ENCODE measurements at regions not wholly inside any gene's neighbourhood (a gene's known extent, or its start where the extent isn't known, plus 50 kb on each side); places are given as distances from the start of the nearest gene placed in this dataset.

DNA sequence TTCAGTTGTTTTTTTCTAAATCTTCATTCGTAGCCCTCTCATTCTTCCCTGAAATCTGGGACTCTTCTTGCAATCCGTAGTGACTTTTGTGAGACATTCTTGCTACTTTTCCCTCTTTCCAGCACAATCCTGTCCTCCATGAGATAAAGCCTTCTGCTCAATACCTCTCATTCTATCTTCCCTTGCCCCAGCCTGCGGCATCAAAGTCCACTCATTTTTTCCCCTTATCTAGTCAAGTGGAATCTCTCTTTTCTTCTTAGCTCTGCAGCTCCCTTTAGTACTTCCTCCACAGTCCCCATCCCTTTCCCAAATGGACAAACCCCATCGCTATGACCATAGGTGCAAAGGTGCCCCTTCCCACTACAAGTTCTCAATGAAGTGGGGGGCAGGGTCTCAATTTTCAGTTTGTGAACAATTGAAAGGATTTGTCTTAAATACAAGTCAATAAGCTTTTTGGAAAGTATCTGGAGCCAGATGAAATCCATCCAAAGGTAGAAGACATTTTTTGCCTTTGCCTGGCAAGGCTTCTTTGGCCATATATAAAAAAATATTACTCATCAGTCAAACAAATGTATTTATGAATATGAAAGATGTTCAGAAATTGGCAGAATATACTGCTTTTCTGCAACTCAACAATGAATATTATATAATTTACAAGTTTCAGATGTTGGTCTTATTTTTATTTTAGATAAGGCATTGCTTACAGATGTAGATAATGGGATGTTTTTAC, 179.4 kb downstream of the SNAPC1 start:
- no peak for DNase-seq (ENCODE audit: low read depth, low spot score)

DNA sequence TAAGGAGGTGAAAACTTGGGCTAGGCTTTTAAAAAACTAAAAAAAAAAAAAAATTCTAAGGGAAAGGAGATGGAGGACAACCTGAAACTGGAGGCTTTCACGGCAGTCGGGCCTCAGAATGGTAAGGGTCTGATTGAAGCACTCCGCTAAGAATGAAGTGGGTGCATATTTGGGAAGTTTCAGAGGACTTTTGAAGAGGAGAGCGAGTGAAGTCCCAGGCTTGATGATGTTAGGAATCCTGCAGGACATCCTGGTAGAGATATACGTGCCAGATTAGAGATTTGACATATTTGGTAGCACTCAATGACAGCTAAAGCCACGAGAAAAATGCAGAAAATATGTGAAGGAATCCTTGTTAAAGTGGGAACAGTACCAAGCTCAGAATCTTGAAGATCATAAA, 186.2 kb downstream of the SNAPC1 start:
- DNase-seq (ENCODE audit: low read depth, low spot score), result no peak

DNA sequence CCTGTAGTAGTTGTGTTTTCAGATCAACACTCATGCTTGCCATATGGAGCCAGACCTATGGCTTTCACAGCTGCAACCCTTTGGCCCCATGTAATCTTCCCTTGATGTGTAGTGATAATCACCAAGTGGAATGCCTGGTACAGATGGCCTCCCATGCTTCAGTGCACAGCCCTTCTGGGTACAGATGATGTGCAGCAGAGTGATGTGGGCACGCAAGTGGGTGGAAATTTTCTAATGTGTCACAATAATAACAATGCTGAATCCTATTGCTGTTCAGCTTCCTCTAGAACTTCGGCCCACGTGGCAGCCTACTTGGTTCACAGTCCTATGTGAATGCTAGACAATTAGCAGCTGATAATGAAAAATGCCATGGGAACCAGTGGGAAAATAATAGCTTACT, 188.1 kb downstream of the SNAPC1 start:
- DNase-seq (ENCODE audit: low read depth, low spot score), result no peak

DNA sequence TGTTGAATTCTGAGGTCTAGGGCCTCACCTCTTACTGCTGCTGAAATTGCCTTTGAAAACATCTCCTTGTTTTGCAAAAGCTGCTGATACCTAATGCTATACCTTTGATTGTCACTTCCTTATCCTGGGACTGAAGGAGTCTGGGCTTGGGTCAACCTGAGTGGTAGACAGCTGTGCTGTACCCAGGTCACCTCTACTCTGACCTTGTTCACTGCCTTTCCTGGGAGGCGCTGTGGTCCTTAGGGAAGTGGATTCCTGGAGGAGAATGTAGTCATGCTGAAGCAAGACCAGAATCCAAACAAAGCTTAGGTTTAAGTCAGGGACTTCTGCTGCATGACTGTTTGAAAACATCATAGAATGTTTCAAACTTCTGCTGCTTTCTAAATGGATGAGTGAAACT, 191.4 kb downstream of the SNAPC1 start:
- DNase-seq (ENCODE audit: low read depth, low spot score), result no peak

DNA sequence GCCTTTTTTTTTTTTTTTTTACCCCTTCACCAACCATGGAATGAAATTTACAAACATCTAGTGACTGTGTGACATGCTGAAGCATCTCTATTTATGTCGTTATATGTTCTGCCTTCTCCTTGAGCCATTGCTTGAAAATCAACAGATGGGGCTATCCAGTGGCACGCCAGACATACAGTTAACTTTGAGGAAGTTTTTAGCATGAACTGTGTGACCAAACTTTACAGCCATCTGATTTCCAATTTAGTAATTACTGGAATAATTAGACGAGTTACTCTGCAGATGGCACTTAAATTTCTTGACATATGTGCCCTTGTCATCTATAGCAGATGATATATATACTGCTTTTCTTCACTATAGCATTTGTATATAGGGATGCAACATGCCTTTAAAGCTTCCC, 192.1 kb downstream of the SNAPC1 start:
- no peak for DNase-seq (ENCODE audit: low read depth, low spot score)

DNA sequence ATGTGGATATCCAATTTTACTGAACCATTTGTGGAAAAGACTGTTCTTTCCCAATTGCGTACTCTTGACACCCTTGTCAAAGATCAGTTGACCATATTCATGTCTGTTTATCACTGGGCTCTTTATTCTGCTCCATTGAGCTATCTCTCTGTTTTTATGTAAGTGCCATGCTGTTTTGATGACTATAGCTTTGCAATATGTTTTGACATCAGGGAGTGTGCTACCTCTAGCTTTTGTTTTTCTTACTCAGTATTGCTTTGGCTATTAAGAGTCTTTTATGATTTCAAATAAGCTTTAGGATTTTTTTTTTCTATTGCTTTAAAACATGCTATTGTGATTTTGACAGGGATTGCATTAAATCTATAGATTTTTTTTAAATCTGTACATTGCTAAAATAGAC, 194.3 kb downstream of the SNAPC1 start:
- no peak for DNase-seq (ENCODE audit: low read depth, low spot score)

DNA sequence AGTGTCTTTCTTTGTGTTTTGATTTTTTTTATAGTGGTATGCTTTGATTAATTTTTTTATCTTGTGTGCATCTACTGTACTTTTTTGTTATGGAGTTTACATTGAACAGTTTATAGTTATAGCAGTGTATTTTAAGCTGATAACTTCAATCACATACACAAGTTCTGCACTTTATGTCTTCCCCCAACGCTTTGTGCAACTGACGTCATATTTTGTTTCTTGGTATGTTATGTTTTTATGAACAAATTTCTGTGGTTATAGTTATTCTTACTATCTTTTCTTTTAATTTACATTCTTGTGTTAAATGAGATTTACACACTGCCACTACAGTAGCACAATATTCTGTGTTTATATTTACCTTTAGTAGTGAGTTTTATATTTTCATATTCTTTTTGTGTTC, 197.1 kb downstream of the SNAPC1 start:
- DNase-seq (ENCODE audit: low read depth, low spot score), result no peak

DNA sequence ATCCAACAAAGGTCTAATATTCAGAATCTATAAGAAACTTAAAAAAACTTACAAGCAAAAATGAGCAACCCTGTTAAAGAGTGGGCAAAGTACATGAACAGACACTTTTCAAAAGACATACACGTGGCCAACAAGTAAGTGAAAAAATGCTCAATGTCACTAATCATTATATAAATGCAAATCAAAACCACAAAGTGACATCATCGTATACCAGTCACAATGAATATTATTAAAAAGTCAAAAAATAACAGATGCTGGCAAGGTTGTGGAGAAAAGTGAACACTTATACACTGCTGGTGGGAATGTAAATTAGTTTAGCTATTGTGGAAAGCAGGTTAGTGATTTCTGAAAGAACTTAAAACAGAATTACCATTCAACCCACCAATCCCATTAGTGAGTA, 199.1 kb downstream of the SNAPC1 start:
- no peak for DNase-seq (ENCODE audit: low read depth, low spot score)

DNA sequence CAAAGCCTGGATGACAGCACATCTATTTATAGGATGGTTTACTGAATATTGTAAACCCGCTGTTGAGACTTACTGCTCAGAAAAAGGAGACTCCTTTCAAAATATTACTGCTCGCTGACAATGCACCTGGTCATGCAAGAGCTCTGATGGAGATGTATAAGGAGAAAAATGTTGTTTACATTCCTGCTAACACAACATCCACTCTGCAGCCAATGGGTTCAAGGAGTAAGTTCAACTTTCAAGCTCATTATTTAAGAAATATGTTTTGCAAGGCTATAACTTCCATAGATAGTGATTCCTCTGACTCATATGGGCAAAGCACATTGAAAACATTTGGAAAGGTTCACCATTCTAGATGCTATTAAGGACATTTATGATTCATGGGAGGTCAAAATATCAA, 201.7 kb downstream of the SNAPC1 start:
- no peak for DNase-seq (ENCODE audit: low read depth, low spot score)

DNA sequence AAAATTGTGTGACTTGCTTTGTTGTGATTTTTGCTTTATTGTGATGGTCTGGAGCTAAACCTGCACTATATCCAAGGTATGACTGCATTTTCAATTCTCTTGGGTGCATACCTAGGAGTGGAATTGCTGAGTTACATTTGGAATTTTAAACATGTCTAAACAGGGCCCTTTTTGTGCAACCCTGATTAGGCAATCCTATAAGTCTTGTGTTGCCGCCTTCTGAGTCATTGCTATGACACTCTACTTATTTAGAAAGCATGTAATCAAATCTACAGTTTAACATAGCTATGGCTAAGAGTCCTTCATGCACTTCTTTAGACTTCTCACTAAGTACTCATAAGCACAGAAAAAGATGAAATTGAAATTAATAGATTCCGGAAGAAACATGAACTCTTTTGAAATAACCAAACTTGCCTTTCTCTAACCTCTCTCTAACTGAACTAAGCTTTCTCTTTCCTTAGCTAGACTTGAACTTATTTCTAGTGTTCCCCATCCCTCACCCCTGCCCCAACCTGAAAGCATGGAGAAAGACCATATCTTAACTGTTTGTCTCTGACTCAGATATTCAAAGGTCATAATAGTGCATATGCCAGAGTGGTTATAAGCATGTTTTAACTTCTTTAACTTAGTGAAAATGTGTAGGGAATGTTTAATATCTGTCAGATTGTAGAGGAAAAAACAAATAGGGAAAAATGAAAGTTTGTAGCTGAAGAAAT, 203.0 kb downstream of the SNAPC1 start:
- DNase-seq (ENCODE audit: low read depth, low spot score), result no peak

DNA sequence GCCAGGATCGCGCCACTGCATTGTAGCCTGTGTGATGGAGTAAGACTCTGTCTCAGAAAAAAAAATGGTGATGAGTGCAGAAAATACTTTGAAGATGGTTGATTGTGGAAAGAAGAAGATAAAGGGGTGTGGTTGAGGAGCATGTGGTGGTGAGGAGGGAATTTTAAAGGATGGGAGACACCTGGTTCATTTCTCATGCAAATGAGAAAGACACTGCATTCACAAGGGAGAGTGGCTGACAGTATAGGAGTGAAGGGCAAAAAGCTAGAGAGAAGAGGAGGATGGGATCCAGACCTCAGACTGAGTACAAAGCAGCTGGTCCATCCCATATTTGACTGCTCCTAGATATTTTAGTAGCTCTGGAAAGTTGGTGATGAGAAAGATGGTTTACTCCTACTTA, 206.0 kb downstream of the SNAPC1 start:
- no peak for DNase-seq (ENCODE audit: low read depth, low spot score)

DNA sequence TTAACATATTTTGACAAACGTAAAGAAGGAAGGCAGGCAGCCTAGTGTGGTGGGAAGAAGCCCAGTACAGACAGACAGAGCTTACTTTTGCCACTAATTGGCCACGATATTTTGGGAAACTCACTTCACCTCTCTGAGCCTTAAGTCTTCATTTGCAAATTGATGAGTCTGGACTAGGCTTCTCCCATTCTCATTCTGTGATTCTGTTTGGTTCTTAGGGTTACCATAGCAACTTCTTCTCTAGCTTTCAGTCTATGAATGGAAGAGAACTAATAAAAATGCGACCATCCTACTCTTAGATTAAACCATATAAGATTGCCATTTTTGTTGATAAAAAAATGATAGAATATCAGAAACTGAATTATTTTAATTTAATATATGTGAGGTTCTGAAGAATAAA, 210.5 kb downstream of the SNAPC1 start:
- DNase-seq (ENCODE audit: low read depth, low spot score), result no peak

DNA sequence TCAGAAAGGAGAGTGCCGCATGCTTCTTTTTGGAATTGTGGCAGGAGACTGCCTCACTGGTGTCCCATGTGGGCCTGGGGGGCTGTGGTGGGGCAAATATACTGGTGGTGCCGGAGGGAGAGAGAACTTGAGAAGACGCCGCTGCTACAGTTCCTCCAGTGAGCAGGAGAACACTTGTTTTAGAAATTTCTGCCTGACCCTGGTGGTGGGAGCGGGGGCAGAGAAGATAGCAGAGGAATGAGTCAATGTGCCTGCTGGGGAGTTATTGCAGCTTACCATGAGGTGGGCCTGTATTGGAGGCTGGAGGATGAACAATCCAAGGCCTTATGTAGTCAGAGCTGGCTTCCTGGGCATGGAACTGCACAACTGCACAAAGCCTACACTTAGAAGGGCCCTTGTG, 211.8 kb downstream of the SNAPC1 start:
- DNase-seq (ENCODE audit: low read depth, low spot score), result no peak

DNA sequence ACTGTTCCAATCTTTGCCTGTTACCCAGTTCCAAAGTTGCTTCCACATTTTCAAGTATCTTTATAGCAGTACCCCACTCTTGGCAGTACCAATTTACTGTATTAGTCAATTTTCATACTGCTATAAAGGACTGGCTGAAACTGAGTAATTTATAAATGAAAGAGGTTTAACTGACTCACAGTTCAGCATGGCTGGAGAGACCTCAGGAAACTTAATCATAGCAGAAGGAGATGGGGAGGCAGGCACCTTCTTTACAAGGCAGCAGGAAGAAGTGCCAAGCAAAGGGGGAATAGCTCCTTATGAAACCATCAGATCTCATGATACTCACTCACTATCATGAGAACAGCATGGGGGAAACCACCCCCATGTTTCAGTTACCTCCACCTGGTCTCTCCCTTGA, 215.0 kb downstream of the SNAPC1 start:
- no peak for DNase-seq (ENCODE audit: low read depth, low spot score)

DNA sequence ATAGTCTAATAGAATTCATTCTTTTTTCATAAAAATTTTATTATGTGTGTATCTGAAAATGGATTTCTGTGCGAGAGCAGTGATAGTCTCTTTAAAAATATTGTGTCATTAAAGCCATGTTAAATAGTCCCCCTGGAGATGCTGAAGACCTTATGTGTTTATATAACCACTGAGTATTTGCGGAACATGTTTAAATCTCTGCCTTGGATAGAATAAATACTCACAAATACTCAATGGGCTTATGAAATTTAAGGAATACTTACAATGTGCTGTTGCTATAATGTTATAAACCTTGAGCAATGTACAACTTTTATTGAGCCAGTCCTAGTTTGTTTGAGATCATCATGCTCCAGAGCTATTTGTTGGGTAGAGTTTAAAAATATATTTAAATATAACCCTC, 226.0 kb downstream of the SNAPC1 start:
- no peak for DNase-seq (ENCODE audit: low read depth, low spot score)

DNA sequence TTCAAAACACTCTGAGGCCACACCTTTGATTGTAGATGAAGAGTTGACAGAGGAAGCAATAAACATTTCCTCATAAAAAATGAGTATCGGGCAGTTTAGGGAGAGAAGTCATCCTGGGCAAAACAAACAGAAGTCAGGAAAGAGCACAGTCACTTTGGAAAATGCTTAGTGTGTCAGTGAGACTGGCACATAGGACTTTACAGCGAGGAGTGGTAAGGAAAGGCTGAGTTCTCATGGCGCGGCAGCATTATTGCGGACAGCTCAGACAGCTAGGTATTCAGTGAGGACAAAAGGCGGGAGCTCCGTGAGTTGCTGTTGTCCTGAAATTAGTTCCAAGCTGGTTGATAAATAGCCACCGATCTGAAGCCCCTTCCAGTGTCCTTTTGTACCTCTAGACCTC, 229.9 kb downstream of the SNAPC1 start:
- DNase-seq (ENCODE audit: low read depth, low spot score), result no peak

DNA sequence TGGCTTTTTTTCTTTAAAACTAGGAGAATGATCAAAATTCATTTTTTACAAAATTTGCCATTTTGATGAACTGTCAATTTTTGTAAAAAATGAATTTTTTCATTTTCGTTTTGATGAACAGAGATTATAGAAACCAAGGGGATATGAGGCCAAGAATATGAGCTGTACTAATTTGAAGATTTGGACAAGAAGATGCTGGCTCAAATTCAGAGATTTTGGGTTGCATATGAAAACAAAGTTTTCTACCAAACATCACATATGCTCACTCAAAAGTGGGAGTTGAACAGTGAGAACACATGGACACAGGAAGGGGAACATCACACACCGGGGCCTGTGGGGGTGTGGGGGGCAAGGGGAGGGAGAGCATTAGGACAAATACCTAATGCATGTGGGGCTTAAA, 230.7 kb downstream of the SNAPC1 start:
- no peak for DNase-seq (ENCODE audit: low read depth, low spot score)

DNA sequence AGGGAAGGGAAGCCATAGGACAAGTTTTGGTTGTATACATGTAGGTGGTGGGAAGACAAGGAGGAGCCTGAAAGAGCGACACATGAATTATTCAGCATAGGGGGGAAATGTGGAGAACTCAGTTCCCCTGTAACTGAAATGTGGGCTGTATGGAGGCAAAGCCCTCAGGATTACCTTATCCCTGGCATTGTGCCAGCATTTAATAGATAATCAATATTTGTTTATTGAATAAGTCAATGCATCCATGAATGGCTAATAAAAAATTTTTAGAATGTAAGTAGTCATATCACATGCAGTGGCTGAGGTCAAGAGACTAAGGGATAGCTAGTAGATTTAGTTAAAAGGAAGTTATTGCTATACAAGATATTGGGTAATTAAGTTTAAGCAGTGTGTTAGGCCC, 232.4 kb downstream of the SNAPC1 start:
- no peak for DNase-seq (ENCODE audit: low read depth, low spot score)

DNA sequence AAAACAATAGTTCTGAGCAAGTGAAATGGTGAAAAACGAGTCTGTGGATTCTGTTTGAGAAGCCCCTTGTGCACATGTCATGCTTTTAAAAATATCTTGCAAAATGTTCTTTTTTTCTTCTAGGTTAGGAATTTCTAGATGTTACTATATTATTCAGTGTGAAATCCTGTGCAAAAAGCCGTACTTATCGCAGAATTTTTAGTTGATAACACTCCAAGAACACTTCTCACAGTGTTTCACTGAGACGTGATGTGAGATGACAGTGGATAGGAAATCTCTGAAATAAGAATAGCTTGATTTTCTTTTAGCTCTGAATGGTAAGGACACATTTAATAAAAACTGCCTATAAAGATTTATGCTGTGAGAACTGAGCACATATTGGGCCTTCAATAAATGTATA, 234.5 kb downstream of the SNAPC1 start:
- DNase-seq (ENCODE audit: low read depth, low spot score), result no peak

DNA sequence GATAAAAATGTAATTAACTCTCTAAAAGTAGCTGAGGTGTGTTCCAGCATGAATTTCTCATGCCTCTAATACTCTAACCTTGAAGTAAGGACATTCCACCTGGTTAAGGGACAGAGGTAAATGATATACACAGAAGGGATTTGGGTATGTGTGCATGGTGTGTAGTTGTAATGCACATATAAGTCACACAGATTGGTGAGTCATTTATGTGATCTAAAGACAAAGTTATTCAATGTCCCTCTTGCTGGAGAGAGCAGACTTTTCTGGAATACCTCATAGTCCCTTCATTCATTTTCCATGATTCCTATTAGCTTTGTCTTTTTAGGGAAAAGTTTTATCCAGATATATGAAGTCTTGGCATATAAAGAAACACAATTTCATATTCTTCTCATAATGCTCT, 234.9 kb downstream of the SNAPC1 start:
- DNase-seq (ENCODE audit: low read depth, low spot score), result no peak

DNA sequence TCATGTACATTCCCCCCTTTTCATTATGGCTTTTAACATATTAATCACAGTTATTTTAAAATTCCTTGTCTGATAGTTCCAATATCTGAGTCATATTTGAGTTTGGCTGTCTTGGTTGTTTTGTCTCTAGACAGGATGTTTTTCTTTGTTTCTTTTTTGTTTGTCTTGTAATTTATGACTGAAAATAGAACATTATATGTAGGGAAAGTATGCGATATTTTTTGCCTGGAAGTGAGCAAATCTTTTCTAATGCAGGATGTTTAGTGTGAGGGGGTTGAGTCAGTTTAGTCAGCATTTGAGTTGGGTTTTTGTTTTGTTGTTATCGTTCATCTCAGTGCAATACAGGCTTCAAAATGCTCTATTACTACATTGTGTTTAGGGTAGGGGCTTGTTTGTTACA, 239.7 kb downstream of the SNAPC1 start:
- DNase-seq (ENCODE audit: low read depth, low spot score), result no peak

DNA sequence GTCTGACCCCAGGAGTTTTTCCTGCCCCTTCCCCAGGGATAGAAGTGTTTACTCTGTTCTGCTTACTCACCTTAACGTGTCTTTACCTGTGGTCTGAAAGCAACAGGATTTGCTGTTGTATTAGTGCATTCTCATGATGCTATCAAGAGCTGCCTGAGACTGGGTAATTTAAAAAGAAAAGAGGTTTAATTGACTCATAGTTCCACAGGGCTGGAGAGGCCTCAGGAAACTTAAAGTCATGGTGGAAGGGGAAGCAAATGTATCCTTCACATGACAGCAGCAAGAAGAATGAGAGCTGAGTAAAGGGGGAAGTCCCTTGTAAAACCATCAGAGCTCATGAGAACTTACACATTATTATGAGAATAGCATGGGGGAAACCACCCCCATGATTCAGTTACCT, 240.4 kb downstream of the SNAPC1 start:
- no peak for DNase-seq (ENCODE audit: low read depth, low spot score)

DNA sequence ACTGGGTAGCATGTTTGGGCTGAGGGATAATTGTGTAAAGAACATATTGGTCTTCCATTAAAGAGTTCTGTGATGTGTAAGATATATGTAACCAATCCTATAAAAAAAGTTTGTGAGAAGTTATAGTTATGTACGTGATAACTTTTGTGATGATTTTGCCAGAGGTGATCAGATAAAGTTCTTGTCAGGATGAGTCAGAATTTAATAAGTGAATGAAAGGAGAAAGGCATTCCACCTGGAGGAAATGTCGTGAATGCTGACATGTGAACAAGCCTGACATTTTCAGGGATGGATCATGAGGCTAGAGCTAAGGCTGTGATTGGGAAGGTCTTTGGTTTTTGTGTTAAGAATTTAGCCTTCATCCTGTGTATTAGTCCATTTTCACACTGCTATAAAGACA, 241.5 kb downstream of the SNAPC1 start:
- no peak for DNase-seq (ENCODE audit: low read depth, low spot score)

Measured in activated naive CD8-positive, alpha-beta T cell treated with anti-CD3 and anti-CD28 coated beads, Interleukin-2, amount 50 U/mL, for 16 hours (primary cell).